Endothelial cell of umbilical vein (primary cell): ENCODE measurements at regions not wholly inside any gene's neighbourhood (a gene's known extent, or its start where the extent isn't known, plus 50 kb on each side); places are given as distances from the start of the nearest gene placed in this dataset.

Experiments used
- BruUV-seq: library from RNA; stranded (reverse); fragments of 400-500 nt; replicated peaks from 2 replicates; lab custom pipeline; 2021; lab: Mats Ljungman, UMichigan
- CTCF ChIA-PET: fragments of 300-600, 350-600 bp; sonication (Branson Sonifier 250); formaldehyde crosslinking; loops from one replicate; lab custom pipeline; 2021; ENCODE audit warnings: antibody characterized with exemption, inconsistent platforms; lab: Charles Lee
- POLR2A ChIA-PET: fragments of 300-600, 350-600 bp; sonication (Branson Sonifier 250); formaldehyde crosslinking; loops from one replicate; lab custom pipeline; 2021; ENCODE audit warnings: antibody characterized with exemption, inconsistent platforms; lab: Charles Lee
- DNase-seq: peaks from one replicate; pipeline ENCODE4 v3.0.0-alpha.2; 2011; ENCODE audit warnings: low read depth, low spot score
- FAIRE-seq: peaks from 2 replicates; lab custom pipeline; 2011; peaks lifted over from hg19 to GRCh38; lab: Jason Lieb, UNC
- H2AFZ ChIP-seq: 2 replicates; pipeline ENCODE4 v1.6.0; 2012; ENCODE audit warnings: low read depth, low read length, control low read depth, inconsistent platforms
- H3K27ac ChIP-seq: 2 replicates; pipeline ENCODE4 v1.5.1; 2011; ENCODE audit warnings: low read depth, mild to moderate bottlenecking, control low read depth, low read length, moderate library complexity; ENCODE audit not compliant: insufficient read depth
- H3K27me3 ChIP-seq, 2 experiments: 2 replicates each; pipeline versions ENCODE4 v1.6.0 to v1.6.1; 2011; ENCODE audit warnings: low read length in 2 of 2, mixed read lengths in 1 of 2; ENCODE audit not compliant: control insufficient read depth in 2 of 2, insufficient read depth in 2 of 2
- H3K36me3 ChIP-seq, 2 experiments: 2 replicates in 1 of 2; 3 replicates in 1 of 2; pipeline ENCODE4 v1.5.1; 2011; ENCODE audit warnings: low read length in 2 of 2, mild to moderate bottlenecking in 1 of 2, moderate library complexity in 1 of 2; ENCODE audit not compliant: control insufficient read depth in 2 of 2, insufficient read depth in 2 of 2; ENCODE audit errors: extremely low read depth in 1 of 2
- H3K4me1 ChIP-seq: 3 replicates; pipeline ENCODE4 v1.5.1; 2011; ENCODE audit warnings: mild to moderate bottlenecking, low read length; ENCODE audit not compliant: control insufficient read depth, insufficient read depth; ENCODE audit errors: extremely low read depth
- H3K4me2 ChIP-seq: 2 replicates; pipeline ENCODE4 v1.6.1; 2011; ENCODE audit warnings: low read length, control low read depth, mixed read lengths; ENCODE audit not compliant: insufficient read depth
- H3K4me3 ChIP-seq, 3 experiments: fragments of 200-600 bp in 1 of 3; sonication (generic), shearing (Covaris generic) in 1 of 3; replicated peaks in 1 of 3; 2 replicates each; pipeline ENCODE4 v1.5.1; 2011 to 2016; ENCODE audit warnings: control low read depth in 3 of 3, low read length in 3 of 3, mild to moderate bottlenecking in 2 of 3, inconsistent platforms in 1 of 3, low read depth in 1 of 3, moderate library complexity in 1 of 3; ENCODE audit not compliant: insufficient read depth in 1 of 3
- H3K79me2 ChIP-seq: 2 replicates; pipeline ENCODE4 v1.6.0; 2012; ENCODE audit warnings: low read length, inconsistent platforms; ENCODE audit not compliant: control insufficient read depth, insufficient read depth
- H3K9ac ChIP-seq: replicated peaks from 2 replicates; pipeline ENCODE3; 2011; ENCODE audit warnings: low read length, control low read depth; ENCODE audit not compliant: insufficient read depth; ENCODE audit errors: extremely low read depth
- H3K9me1 ChIP-seq: replicated peaks from 3 replicates; pipeline ENCODE4 v1.6.0; 2011; ENCODE audit warnings: mild to moderate bottlenecking, low read length; ENCODE audit not compliant: control insufficient read depth, insufficient read depth; ENCODE audit errors: extremely low read depth
- H3K9me3 ChIP-seq: replicated peaks from 2 replicates; pipeline ENCODE4 v1.5.1; 2012; ENCODE audit warnings: low read length, inconsistent platforms; ENCODE audit not compliant: control insufficient read depth, insufficient read depth
- H4K20me1 ChIP-seq: replicated peaks from 2 replicates; pipeline ENCODE3; 2011; ENCODE audit warnings: mild to moderate bottlenecking, low read length; ENCODE audit not compliant: control insufficient read depth, insufficient read depth; ENCODE audit errors: extremely low read depth
- EZH2 ChIP-seq: IDR thresholded peaks from 2 replicates; pipeline ENCODE4 v1.6.1; 2012; ENCODE audit warnings: borderline replicate concordance, low read depth, mild to moderate bottlenecking, moderate library complexity, low read length, inconsistent platforms; ENCODE audit not compliant: severe bottlenecking
- FOS ChIP-seq: IDR thresholded peaks from 2 replicates; pipeline ENCODE4 v1.6.1; 2011; ENCODE audit warnings: mild to moderate bottlenecking, low read length, moderate library complexity, borderline replicate concordance; ENCODE audit not compliant: insufficient read depth
- GATA2 ChIP-seq: IDR thresholded peaks from 2 replicates; pipeline ENCODE4 v1.7.0; 2011; ENCODE audit warnings: low read depth, mild to moderate bottlenecking, moderate library complexity, mixed read lengths, low read length; ENCODE audit not compliant: insufficient read length, insufficient read depth
- JUN ChIP-seq: IDR thresholded peaks from 2 replicates; pipeline ENCODE4 v1.6.1; 2011; ENCODE audit warnings: borderline replicate concordance, low read depth; ENCODE audit not compliant: insufficient read length, insufficient read depth
- MYC ChIP-seq: IDR thresholded peaks from one replicate; pipeline ENCODE4 v1.6.1; 2011; ENCODE audit warnings: mild to moderate bottlenecking, low read depth, low read length
- POLR2A ChIP-seq: IDR thresholded peaks from 2 replicates; pipeline ENCODE4 v1.6.1; 2012; ENCODE audit warnings: low read depth, mild to moderate bottlenecking, control low read depth, low read length
- POLR2AphosphoS5 ChIP-seq: IDR thresholded peaks from 2 replicates; pipeline ENCODE4 v1.6.1; 2012; ENCODE audit warnings: low read depth, mild to moderate bottlenecking, control low read depth, low read length, moderate library complexity; ENCODE audit not compliant: insufficient read depth
- dilution Hi-C: fragments of 300-500 bp; cut with MboI; formaldehyde crosslinking; loops from one replicate; pipeline ENCODE4 v1.15.0; 2019; ENCODE audit warnings: low sequenced_read_pairs; ENCODE audit not compliant: extremely low pct_ligation_motif_present
- intact Hi-C: fragments of 100-400 bp; cut with micrococcal nuclease; formaldehyde crosslinking; loops from one replicate; pipeline ENCODE4 v1.10.0; 2022
- TF ChIP-seq, protein P1 (sequence below), 2 donors: IDR thresholded peaks; 1 replicate in 1 of 2; 2 replicates in 1 of 2; pipeline ENCODE4 v1.5.1; 2011; ENCODE audit warnings: low read length in 2 of 2, mild to moderate bottlenecking in 2 of 2, moderate library complexity in 2 of 2, control low read depth in 1 of 2, inconsistent platforms in 1 of 2, low read depth in 1 of 2; ENCODE audit not compliant: insufficient read depth in 1 of 2; ENCODE audit errors: extremely low read depth in 1 of 2
- TF ChIP-seq, protein P2 (sequence below): IDR thresholded peaks from 2 replicates; pipeline ENCODE4 v1.6.1; 2011; ENCODE audit not compliant: insufficient read depth, insufficient read length

DNA sequence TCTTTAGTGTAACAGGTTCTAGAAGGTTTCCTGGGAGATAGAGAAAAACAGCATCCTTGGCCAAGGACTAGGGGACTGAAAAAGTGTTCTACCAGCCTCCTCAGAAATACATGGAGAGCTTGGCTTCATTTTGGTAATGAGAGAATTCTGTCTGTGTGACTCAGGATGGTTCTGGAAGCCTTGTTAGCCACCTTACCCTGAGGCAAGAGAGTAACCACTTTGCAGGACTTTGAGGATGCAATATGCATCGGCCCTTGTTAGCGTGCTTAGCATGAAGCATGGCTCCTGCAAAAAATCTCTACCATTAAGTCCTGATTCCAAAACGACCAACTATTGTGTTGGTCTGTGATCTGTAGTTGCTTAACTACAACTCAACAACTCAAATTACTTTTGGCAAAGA is 79.8 kb downstream of the C1QL2 start:
- Histone ChIP-seq H3K4me1 (no peaks in the 10 kb centered on the region), H2AFZ (no peak overlapping the region), H3K4me2 (no peak overlapping the region), H4K20me1 (no peaks in the 10 kb centered on the region), H3K36me3 (no peaks in the 10 kb centered on the region), H3K9ac (no peak overlapping the region), H3K27me3 (no peaks in the 10 kb centered on the region), H3K79me2 (no peaks in the 10 kb centered on the region), H3K9me1 (no peaks in the 10 kb centered on the region), H3K4me3 (no peak overlapping the region), H3K9me3 (no peaks in the 10 kb centered on the region), H3K27ac (no peak overlapping the region)
- TF ChIP-seq, protein P1, sequence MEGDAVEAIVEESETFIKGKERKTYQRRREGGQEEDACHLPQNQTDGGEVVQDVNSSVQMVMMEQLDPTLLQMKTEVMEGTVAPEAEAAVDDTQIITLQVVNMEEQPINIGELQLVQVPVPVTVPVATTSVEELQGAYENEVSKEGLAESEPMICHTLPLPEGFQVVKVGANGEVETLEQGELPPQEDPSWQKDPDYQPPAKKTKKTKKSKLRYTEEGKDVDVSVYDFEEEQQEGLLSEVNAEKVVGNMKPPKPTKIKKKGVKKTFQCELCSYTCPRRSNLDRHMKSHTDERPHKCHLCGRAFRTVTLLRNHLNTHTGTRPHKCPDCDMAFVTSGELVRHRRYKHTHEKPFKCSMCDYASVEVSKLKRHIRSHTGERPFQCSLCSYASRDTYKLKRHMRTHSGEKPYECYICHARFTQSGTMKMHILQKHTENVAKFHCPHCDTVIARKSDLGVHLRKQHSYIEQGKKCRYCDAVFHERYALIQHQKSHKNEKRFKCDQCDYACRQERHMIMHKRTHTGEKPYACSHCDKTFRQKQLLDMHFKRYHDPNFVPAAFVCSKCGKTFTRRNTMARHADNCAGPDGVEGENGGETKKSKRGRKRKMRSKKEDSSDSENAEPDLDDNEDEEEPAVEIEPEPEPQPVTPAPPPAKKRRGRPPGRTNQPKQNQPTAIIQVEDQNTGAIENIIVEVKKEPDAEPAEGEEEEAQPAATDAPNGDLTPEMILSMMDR (IDR thresholded peaks at IDR 0.05; ENCODE audit: extremely low read depth in 1 of 2, insufficient read depth in 1 of 2, low read depth in 1 of 2, low read length in 2 of 2) = no peak
- no peak for TF ChIP-seq EZH2
- no peak for TF ChIP-seq JUN
- TF ChIP-seq POLR2A = no peak
- TF ChIP-seq FOS = no peak
- TF ChIP-seq, protein P2, sequence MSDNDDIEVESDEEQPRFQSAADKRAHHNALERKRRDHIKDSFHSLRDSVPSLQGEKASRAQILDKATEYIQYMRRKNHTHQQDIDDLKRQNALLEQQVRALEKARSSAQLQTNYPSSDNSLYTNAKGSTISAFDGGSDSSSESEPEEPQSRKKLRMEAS = no peak
- no peak for TF ChIP-seq POLR2AphosphoS5
- TF ChIP-seq GATA2 = no peak
- no peak for TF ChIP-seq MYC
- FAIRE-seq (no peak), DNase-seq (no peak)
- intact Hi-C loops = no loop called here
- dilution Hi-C loops = no loop called here
- CTCF ChIA-PET = no interaction called here
- no TSS peak for BruUV-seq
- POLR2A ChIA-PET = no interaction called here
